HepG2 (cell line): ENCODE measurements at regions not wholly inside any gene's neighbourhood (a gene's known extent, or its start where the extent isn't known, plus 50 kb on each side); places are given as distances from the start of the nearest gene placed in this dataset.

Source experiments
- ATAC-seq: fragments of 200-7000 bp; cut with Tn5 transposase; 3 replicates; pipeline ENCODE4 v1.9.1; 2020; ENCODE audit warnings: mild to moderate bottlenecking, moderate library complexity
- BruUV-seq: library from RNA; stranded (reverse); fragments of 400-500 nt; replicated peaks from 2 replicates; lab custom pipeline; 2021; lab: Mats Ljungman, UMichigan
- CTCF ChIA-PET: fragments of 300-600 bp; formaldehyde crosslinking; extraction: SDS; loops from one replicate; lab custom pipeline; 2021; ENCODE audit warnings: low total read pairs, inconsistent platforms, low intra/inter-chr PET ratio; lab: Yijun Ruan, JAX
- POLR2A ChIA-PET: fragments of 350-600 bp; sonication (Branson Sonifier 250); formaldehyde crosslinking; loops from one replicate; lab custom pipeline; 2020; ENCODE audit warnings: antibody characterized with exemption, inconsistent platforms; lab: Yijun Ruan, JAX
- DNase-seq: peaks from one replicate; pipeline ENCODE4 v3.0.0-alpha.2; 2015; ENCODE audit warnings: low spot score
- FAIRE-seq: peaks from 3 replicates; lab custom pipeline; 2011; peaks lifted over from hg19 to GRCh38; lab: Jason Lieb, UNC
- H2AFZ ChIP-seq: one replicate; pipeline ENCODE4 v1.6.1; 2011; ENCODE audit warnings: low read length, inconsistent platforms
- H3K27ac ChIP-seq: fragments of 300-600 bp; 3 replicates; pipeline ENCODE4 v1.8.0; 2011; ENCODE audit warnings: mixed run types, mild to moderate bottlenecking, mixed read lengths, low read length, inconsistent platforms; ENCODE audit not compliant: insufficient read depth; ENCODE audit errors: extremely low read length
- H3K27me3 ChIP-seq, 2 experiments: fragments of 200-600 bp in 1 of 2; 2 replicates in 1 of 2; 3 replicates in 1 of 2; pipeline versions ENCODE4 v1.6.0 to v1.8.0; 2011; ENCODE audit warnings: low read length in 2 of 2, mild to moderate bottlenecking in 2 of 2, moderate library complexity in 2 of 2, inconsistent platforms in 1 of 2; ENCODE audit not compliant: insufficient read depth in 2 of 2, control insufficient read depth in 1 of 2
- H3K36me3 ChIP-seq, 2 experiments: fragments of 200-600 bp in 1 of 2; replicated peaks in 1 of 2; 2 replicates in 1 of 2; 3 replicates in 1 of 2; pipeline versions ENCODE4 v1.5.1 to v1.8.0; 2011; ENCODE audit warnings: low read length in 2 of 2, inconsistent platforms in 1 of 2; ENCODE audit not compliant: insufficient read depth in 2 of 2, control insufficient read depth in 1 of 2
- H3K4me1 ChIP-seq: 2 replicates; pipeline ENCODE4 v1.5.1; 2012; ENCODE audit warnings: low read length, inconsistent platforms; ENCODE audit not compliant: insufficient read depth
- H3K4me2 ChIP-seq: 2 replicates; pipeline ENCODE4 v1.6.0; 2011; ENCODE audit warnings: low read depth, low read length, inconsistent platforms
- H3K4me3 ChIP-seq, 3 experiments: fragments of 200-600 bp in 1 of 3; sonication (generic), shearing (Covaris generic) in 1 of 3; replicated peaks in 1 of 3; 2 replicates each; pipeline ENCODE4 v1.5.1; 2011 to 2016; ENCODE audit warnings: low read length in 3 of 3, inconsistent platforms in 2 of 3, low read depth in 2 of 3, mild to moderate bottlenecking in 2 of 3, control low read depth in 1 of 3, mixed read lengths in 1 of 3; ENCODE audit not compliant: insufficient read depth in 1 of 3
- H3K79me2 ChIP-seq: one replicate; pipeline ENCODE4 v1.6.1; 2011; ENCODE audit warnings: low read length, inconsistent platforms; ENCODE audit not compliant: insufficient read depth
- H3K9ac ChIP-seq: 2 replicates; pipeline ENCODE4 v1.6.0; 2011; ENCODE audit warnings: mild to moderate bottlenecking, low read depth, low read length, inconsistent platforms; ENCODE audit not compliant: insufficient read depth
- H3K9me3 ChIP-seq: 2 replicates; pipeline ENCODE4 v1.5.1; 2012; ENCODE audit warnings: mild to moderate bottlenecking, low read length
- H4K20me1 ChIP-seq: 2 replicates; pipeline ENCODE4 v1.6.0; 2011; ENCODE audit warnings: inconsistent platforms, mild to moderate bottlenecking, low read length, moderate library complexity; ENCODE audit not compliant: insufficient read depth
- ATF2 ChIP-seq: sonication (generic); formaldehyde crosslinking; IDR thresholded peaks from 2 replicates; pipeline ENCODE4 v1.4.0; 2020; ENCODE audit warnings: missing genetic modification reagents
- DZIP1 ChIP-seq: sonication (generic); formaldehyde crosslinking; IDR thresholded peaks from 2 replicates; pipeline ENCODE4 v1.5.0; 2020; ENCODE audit warnings: mild to moderate bottlenecking, missing genetic modification reagents
- FOXJ3 ChIP-seq: sonication (generic); formaldehyde crosslinking; IDR thresholded peaks from 2 replicates; pipeline ENCODE4 v1.4.0; 2020; ENCODE audit warnings: missing genetic modification reagents, mild to moderate bottlenecking, borderline replicate concordance
- GLI4 ChIP-seq: sonication (generic); formaldehyde crosslinking; IDR thresholded peaks from 2 replicates; pipeline ENCODE4 v1.5.1; 2020; ENCODE audit warnings: missing genetic modification reagents, mild to moderate bottlenecking, moderate library complexity, borderline replicate concordance
- GTF2F1 ChIP-seq: fragments of 150-350 bp; IDR thresholded peaks from 2 replicates; pipeline ENCODE4 v1.6.1; 2014; ENCODE audit warnings: low read length
- JUND ChIP-seq: sonication (generic); formaldehyde crosslinking; IDR thresholded peaks from 2 replicates; pipeline ENCODE4 v1.8.0; 2022; ENCODE audit warnings: mild to moderate bottlenecking, missing genetic modification reagents
- KDM6A ChIP-seq: IDR thresholded peaks from 2 replicates; pipeline ENCODE4 v1.6.1; 2016; ENCODE audit warnings: low read depth
- POLR2AphosphoS2 ChIP-seq: IDR thresholded peaks from 2 replicates; pipeline ENCODE4 v1.6.1; 2011; ENCODE audit warnings: low read depth, low read length, improper control_type of control experiment
- PRMT3 ChIP-seq: sonication (generic); formaldehyde crosslinking; IDR thresholded peaks from 2 replicates; pipeline ENCODE4 v1.8.1; 2022; ENCODE audit warnings: low read depth, mild to moderate bottlenecking, moderate library complexity, missing genetic modification reagents, borderline replicate concordance
- ZNF234 ChIP-seq: sonication (generic); formaldehyde crosslinking; conservative IDR thresholded peaks from 2 replicates; pipeline ENCODE4 v1.5.1; 2020; ENCODE audit warnings: mild to moderate bottlenecking, missing genetic modification reagents
- ZNF292 ChIP-seq: sonication (generic); formaldehyde crosslinking; IDR thresholded peaks from 2 replicates; pipeline ENCODE4 v1.8.1; 2022; ENCODE audit warnings: mild to moderate bottlenecking, low read depth, missing genetic modification reagents, borderline replicate concordance
- ZNF441 ChIP-seq: sonication (generic); formaldehyde crosslinking; IDR thresholded peaks from 2 replicates; pipeline ENCODE4 v1.7.0; 2021; ENCODE audit warnings: missing genetic modification reagents, borderline replicate concordance
- WGBS: methylation state at CpG from one replicate; pipeline ENCODE4 v1.1.6; 2017; ENCODE audit warnings: low lambda C conversion rate; 5-methylcytosine and 5-hydroxymethylcytosine counted together
- in situ Hi-C: cut with HindIII; loops from 2 replicates; pipeline ENCODE4 v1.10.0; 2017; ENCODE audit warnings: low pct_unique_long_range_greater_than_20kb; ENCODE audit not compliant: extremely low pct_ligation_motif_present
- intact Hi-C: fragments of 100-400 bp; cut with micrococcal nuclease; formaldehyde crosslinking; loops from one replicate; pipeline ENCODE4 v1.10.0; 2022; ENCODE audit not compliant: unreplicated experiment

GRCh38 chr20:58025233-58025632 is 203.2 kb downstream of the ANKRD60 start:
- CTCF ChIA-PET, result no interaction called here
- FAIRE-seq, result no peak
- Histone ChIP-seq H4K20me1 (no peaks in the 10 kb centered on the region; the same call in 1 of the 2 replicates), H3K4me1 (no peaks in the 10 kb centered on the region), H3K4me3 (no peak overlapping the region), H3K9me3 (no peaks in the 10 kb centered on the region), H3K36me3 (no peaks in the 10 kb centered on the region), H3K79me2 (no peaks in the 10 kb centered on the region), H2AFZ (no peak overlapping the region), H3K27me3 (peaks cover 5 to 22% of the 10 kb centered on the region in 2 experiments; a peak in 3 of 5 replicates), H3K9ac (no peak overlapping the region), H3K4me2 (no peak overlapping the region), H3K27ac (no peak overlapping the region)
- POLR2A ChIA-PET, result no interaction called here
- DNase-seq, result no peak
- 0% methylated on average over 3 of the region's 3 CpGs for WGBS
- in situ Hi-C loops (no loop called here), intact Hi-C loops (no loop called here)
- no peak for TF ChIP-seq GLI4
- no peak for TF ChIP-seq ZNF234 (CRISPR knock-in tag)
- TF ChIP-seq POLR2AphosphoS2, result no peak
- TF ChIP-seq DZIP1 (CRISPR knock-in tag), result no peak
- no peak for TF ChIP-seq KDM6A (CRISPR knock-in tag)
- TF ChIP-seq ZNF441 (CRISPR knock-in tag), result no peak
- TF ChIP-seq ZNF292, result no peak
- TF ChIP-seq ATF2 (CRISPR knock-in tag), result no peak
- no peak for TF ChIP-seq PRMT3 (CRISPR knock-in tag)
- no peak for TF ChIP-seq FOXJ3 (CRISPR knock-in tag)
- TF ChIP-seq JUND, result no peak
- no peak for TF ChIP-seq GTF2F1
- no TSS peak for BruUV-seq
- no peak for ATAC-seq
